GM19239 (cell line): ENCODE measurements at regions not wholly inside any gene's neighbourhood (a gene's known extent, or its start where the extent isn't known, plus 50 kb on each side); places are given as distances from the start of the nearest gene placed in this dataset.
A peak's percentile ranks its signal among the peaks of the same experiment; 100 is the strongest.

Experiments
- DNase-seq: peaks from one replicate; pipeline ENCODE4 v3.0.0; 2011; ENCODE audit warnings: low spot score; ENCODE audit not compliant: insufficient read length
- FAIRE-seq: peaks from 2 replicates; lab custom pipeline; 2011; peaks lifted over from hg19 to GRCh38; lab: Jason Lieb, UNC

- no peak for FAIRE-seq
- no peak for DNase-seq
These were observed 99.1 kb downstream of the MACIR start for GRCh38 chr5:103357636-103358035.

- DNase-seq (no peak), FAIRE-seq (no peak)
These were observed 98.0 kb downstream of the MACIR start for GRCh38 chr5:103356350-103357091.

- DNase-seq: no peak
- no peak for FAIRE-seq
These were observed 97.0 kb downstream of the MACIR start for GRCh38 chr5:103355579-103355978.

GRCh38 chr5:103354446-103354845 lies 95.9 kb downstream of the MACIR start:
- FAIRE-seq (no peak), DNase-seq (no peak)

- DNase-seq (no peak), FAIRE-seq (no peak)
These were observed 95.0 kb downstream of the MACIR start for GRCh38 chr5:103353581-103353980.

- DNase-seq (no peak), FAIRE-seq (no peak)
These were observed 89.3 kb downstream of the MACIR start for GRCh38 chr5:103347716-103348423.

GRCh38 chr5:103346162-103346748 lies 87.7 kb downstream of the MACIR start:
- no peak for DNase-seq
- FAIRE-seq: no peak

- FAIRE-seq (no peak), DNase-seq (no peak)
These were observed 86.9 kb downstream of the MACIR start for GRCh38 chr5:103345461-103345860.

GRCh38 chr5:103340717-103341388 lies 82.3 kb downstream of the MACIR start:
- FAIRE-seq: peak; percentile 91

GRCh38 chr5:103340132-103340531 lies 81.6 kb downstream of the MACIR start:
- DNase-seq (no peak), FAIRE-seq (no peak)

More at GRCh38 chr5:103340717-103341388, 82.3 kb downstream of the MACIR start:
- peak; percentile 8 for DNase-seq

- DNase-seq (no peak), FAIRE-seq (no peak)
These were observed 78.4 kb downstream of the MACIR start for GRCh38 chr5:103336941-103337340.

GRCh38 chr5:103333376-103333775 lies 74.8 kb downstream of the MACIR start:
- DNase-seq: no peak
- no peak for FAIRE-seq

- no peak for DNase-seq
- FAIRE-seq: no peak
These were observed 72.3 kb downstream of the MACIR start for GRCh38 chr5:103330875-103331274.
